WERI-Rb-1 (cell line): ENCODE measurements at regions not wholly inside any gene's neighbourhood (a gene's known extent, or its start where the extent isn't known, plus 50 kb on each side); places are given as distances from the start of the nearest gene placed in this dataset.

Experiments used
- DNase-seq: peaks from one replicate; pipeline ENCODE4 v3.0.0-alpha.2; 2020
- H3K27ac ChIP-seq: fragments of 250-450 bp; sonication (Bioruptor Pico); 2 replicates; pipeline ENCODE4 v1.5.1; 2020; ENCODE audit warnings: mild to moderate bottlenecking, moderate library complexity
- H3K27me3 ChIP-seq: fragments of 250-450 bp; sonication (Bioruptor Pico); 2 replicates; pipeline ENCODE4 v1.5.1; 2021; ENCODE audit warnings: mild to moderate bottlenecking, low read depth, moderate library complexity; ENCODE audit not compliant: insufficient read depth, severe bottlenecking
- H3K36me3 ChIP-seq: fragments of 250-450 bp; sonication (Bioruptor Pico); 2 replicates; pipeline ENCODE4 v1.5.1; 2020; ENCODE audit warnings: mild to moderate bottlenecking, moderate library complexity
- H3K4me3 ChIP-seq: 2 replicates; pipeline ENCODE4 v1.5.1; 2011; ENCODE audit warnings: low read depth, mild to moderate bottlenecking, control low read depth, low read length
- H3K9me3 ChIP-seq: fragments of 250-450 bp; sonication (Bioruptor Pico); 2 replicates; pipeline ENCODE4 v1.5.1; 2021; ENCODE audit warnings: mild to moderate bottlenecking, moderate library complexity; ENCODE audit not compliant: severe bottlenecking
- TF ChIP-seq, protein P1 (sequence below): IDR thresholded peaks from 2 replicates; pipeline ENCODE4 v1.5.1; 2011; ENCODE audit warnings: low read depth, mild to moderate bottlenecking, control low read depth, inconsistent platforms, low read length

DNA sequence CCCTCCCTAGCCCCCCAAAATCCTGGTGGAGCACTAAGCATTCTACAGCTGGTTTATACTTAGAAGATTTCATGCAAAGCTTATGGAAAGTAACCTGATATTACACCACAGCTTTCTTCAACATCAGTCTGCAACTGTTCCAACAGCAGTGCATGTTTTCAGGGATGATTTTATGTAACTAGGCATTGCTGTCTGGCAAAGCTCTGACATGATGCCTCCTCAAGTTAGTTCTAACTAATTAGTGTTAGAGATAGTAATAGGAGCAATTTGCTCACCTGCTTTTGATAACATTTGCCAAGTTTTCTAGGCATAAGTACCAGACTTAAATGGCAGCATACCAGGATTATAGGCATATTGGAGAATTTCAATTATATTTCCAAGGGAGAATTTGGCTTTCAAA lies 330.3 kb upstream of the SGO1 start:
- Histone ChIP-seq H3K9me3 (no peaks in the 10 kb centered on the region), H3K4me3 (no peak overlapping the region), H3K27me3 (no peaks in the 10 kb centered on the region), H3K36me3 (no peaks in the 10 kb centered on the region), H3K27ac (no peak overlapping the region)
- DNase-seq: no peak
- TF ChIP-seq, protein P1, sequence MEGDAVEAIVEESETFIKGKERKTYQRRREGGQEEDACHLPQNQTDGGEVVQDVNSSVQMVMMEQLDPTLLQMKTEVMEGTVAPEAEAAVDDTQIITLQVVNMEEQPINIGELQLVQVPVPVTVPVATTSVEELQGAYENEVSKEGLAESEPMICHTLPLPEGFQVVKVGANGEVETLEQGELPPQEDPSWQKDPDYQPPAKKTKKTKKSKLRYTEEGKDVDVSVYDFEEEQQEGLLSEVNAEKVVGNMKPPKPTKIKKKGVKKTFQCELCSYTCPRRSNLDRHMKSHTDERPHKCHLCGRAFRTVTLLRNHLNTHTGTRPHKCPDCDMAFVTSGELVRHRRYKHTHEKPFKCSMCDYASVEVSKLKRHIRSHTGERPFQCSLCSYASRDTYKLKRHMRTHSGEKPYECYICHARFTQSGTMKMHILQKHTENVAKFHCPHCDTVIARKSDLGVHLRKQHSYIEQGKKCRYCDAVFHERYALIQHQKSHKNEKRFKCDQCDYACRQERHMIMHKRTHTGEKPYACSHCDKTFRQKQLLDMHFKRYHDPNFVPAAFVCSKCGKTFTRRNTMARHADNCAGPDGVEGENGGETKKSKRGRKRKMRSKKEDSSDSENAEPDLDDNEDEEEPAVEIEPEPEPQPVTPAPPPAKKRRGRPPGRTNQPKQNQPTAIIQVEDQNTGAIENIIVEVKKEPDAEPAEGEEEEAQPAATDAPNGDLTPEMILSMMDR: no peak

DNA sequence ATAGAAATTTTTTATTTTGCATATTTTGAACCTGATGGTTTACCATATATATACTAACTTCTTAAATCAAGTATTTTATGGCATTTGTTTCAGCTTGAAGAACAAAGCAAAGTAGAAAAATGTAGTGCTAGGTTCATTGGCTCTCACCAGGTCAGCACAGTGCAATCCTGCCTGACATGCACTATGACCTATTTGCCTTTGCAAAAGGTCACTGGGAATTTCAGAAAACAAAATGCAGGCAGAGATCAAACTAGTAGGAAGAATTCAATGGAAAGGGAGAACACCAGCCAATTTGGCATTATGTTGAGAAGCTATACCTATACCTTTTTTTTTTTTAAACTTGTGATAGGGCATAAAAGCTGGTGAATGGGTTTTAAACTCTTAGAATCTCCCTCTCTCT lies 329.8 kb upstream of the SGO1 start:
- no peaks in the 10 kb centered on the region for H3K9me3 ChIP-seq
- TF ChIP-seq, protein P1: no peak
- DNase-seq: no peak

DNA sequence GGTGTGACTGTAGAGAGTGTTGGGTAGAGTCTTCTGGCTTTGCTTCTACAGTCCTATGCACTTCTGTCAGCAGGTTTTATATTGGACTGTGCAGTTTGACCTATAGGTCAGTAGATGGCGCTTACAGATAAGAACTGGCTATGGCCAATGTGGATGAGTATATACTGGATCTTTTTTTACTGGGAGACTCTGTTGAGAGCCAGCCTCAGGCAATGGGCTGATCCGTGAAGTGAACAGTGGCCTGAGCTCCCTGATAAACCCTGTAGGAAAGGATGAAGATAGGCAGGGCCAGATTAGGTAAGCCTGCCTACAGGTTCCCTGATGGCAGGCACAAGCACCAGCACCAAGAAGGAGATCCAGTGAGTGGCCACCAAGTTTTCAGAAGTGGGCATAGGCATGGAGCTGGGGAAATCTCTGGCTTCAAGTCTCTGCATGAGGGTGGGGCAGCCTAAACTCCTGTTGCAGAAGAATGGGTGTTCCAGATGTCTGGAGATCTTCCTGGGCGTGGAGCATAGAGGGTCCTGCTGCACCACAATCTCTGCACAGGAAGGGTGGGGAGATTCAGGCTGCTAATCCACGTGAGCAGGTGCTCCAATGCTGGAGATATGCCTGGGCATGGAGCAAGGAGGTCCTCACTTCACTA lies 326.0 kb upstream of the SGO1 start:
- no peaks in the 10 kb centered on the region for H3K27me3 ChIP-seq
- no peaks in the 10 kb centered on the region for H3K9me3 ChIP-seq
- H3K4me3 ChIP-seq: no peak overlapping the region
- H3K36me3 ChIP-seq: no peaks in the 10 kb centered on the region
- peak; percentile 38 for DNase-seq
- TF ChIP-seq, protein P1: peak; percentile 67
- no peak overlapping the region for H3K27ac ChIP-seq

More for the DNA sequence above, 329.8 kb upstream of the SGO1 start:
- no peaks in the 10 kb centered on the region for H3K27me3 ChIP-seq
- H3K36me3 ChIP-seq: no peaks in the 10 kb centered on the region
- H3K4me3 ChIP-seq: no peak overlapping the region
- no peak overlapping the region for H3K27ac ChIP-seq

DNA sequence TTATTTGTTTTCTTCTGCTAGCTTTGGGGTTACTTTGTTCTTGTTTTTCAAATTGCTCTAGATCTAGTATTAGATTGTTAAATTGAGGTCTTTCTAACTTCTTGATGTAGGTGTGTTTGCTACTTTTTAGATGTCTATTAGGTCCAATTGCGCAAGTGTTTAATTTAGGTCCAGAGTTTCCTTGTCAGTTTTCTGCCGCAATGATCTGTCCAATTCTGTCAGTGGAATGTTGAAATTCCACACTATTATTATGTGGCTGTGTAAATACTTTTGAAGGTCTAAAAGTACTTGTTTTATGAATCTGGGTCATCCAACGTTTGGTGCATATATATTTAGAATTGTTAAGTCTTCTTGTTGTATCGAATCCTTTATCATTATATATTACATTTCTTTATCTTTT lies 324.4 kb upstream of the SGO1 start:
- no peak for DNase-seq

DNA sequence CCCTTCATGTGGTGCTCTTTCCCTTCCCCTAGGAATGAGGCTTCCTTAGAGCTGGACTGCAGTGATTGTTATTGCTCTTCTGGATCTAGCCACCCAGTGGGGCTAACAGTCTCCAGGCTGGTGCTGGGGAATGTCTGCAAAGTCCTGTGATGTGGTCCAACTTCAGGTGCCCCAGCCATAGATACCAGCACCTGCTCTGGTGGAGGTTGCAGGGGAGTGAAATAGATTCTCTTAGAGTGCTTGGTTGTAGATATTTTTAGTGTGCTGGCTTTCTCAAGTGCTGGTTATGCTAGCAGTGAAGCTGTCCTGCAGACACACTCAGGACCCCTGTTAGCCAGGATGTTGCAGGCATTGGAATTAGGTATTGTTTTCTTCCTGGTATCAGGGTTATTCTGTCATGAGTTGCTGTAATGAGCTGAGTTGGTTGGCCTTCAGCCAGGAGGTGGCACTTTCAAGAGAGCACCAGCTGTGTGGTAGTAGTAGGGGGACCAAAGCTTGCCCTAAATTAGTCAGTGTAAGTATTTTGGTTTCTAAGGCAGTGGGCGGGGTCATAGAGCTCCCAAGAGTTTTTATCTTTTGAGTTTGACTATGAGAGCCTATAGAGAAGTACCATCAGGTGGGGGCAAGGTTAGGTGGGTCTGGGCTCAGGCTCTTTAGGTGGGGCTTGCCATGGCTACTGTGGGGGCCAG lies 317.5 kb upstream of the SGO1 start:
- no peak for DNase-seq

More for the DNA sequence above, 324.4 kb upstream of the SGO1 start:
- Histone ChIP-seq H3K4me3 (no peak overlapping the region), H3K36me3 (no peaks in the 10 kb centered on the region), H3K9me3 (no peaks in the 10 kb centered on the region), H3K27ac (no peak overlapping the region), H3K27me3 (no peaks in the 10 kb centered on the region)
- TF ChIP-seq, protein P1: no peak

More for the DNA sequence above, 317.5 kb upstream of the SGO1 start:
- no peaks in the 10 kb centered on the region for H3K9me3 ChIP-seq
- H3K36me3 ChIP-seq: no peaks in the 10 kb centered on the region
- H3K4me3 ChIP-seq: no peak overlapping the region
- TF ChIP-seq, protein P1: no peak
- H3K27ac ChIP-seq: no peak overlapping the region
- no peaks in the 10 kb centered on the region for H3K27me3 ChIP-seq
